BLaER1 treated with 17β-estradiol and CSF1 and Interleukin-3, amounts not matched to agents 10 nM and 100 nM (cell line): ENCODE measurements at regions not wholly inside any gene's neighbourhood (a gene's known extent, or its start where the extent isn't known, plus 50 kb on each side); places are given as distances from the start of the nearest gene placed in this dataset.

ENCODE experiments used
- H3K27ac ChIP-seq, 11 experiments: shearing (Covaris generic); formaldehyde crosslinking; 2 replicates each; pipeline ENCODE4 v1.8.1; 2022
- H3K27me3 ChIP-seq, 11 experiments: shearing (Covaris generic); formaldehyde crosslinking; 2 replicates each; pipeline ENCODE4 v1.8.1; 2022
- H3K36me3 ChIP-seq, 11 experiments: shearing (Covaris generic); formaldehyde crosslinking; 2 replicates each; pipeline ENCODE4 v1.8.1; 2022
- H3K4me1 ChIP-seq, 10 experiments: shearing (Covaris generic); formaldehyde crosslinking; 2 replicates each; pipeline ENCODE4 v1.8.1; 2022
- H3K4me2 ChIP-seq, 11 experiments: shearing (Covaris generic); formaldehyde crosslinking; 2 replicates each; pipeline ENCODE4 v1.8.1; 2022
- H3K4me3 ChIP-seq, 10 experiments: shearing (Covaris generic); formaldehyde crosslinking; 2 replicates each; pipeline ENCODE4 v1.8.1; 2022
- H3K9ac ChIP-seq, 11 experiments: shearing (Covaris generic); formaldehyde crosslinking; 2 replicates each; pipeline ENCODE4 v1.8.1; 2022
- H3K9me3 ChIP-seq, 11 experiments: shearing (Covaris generic); formaldehyde crosslinking; replicated peaks in 1 of 11; 2 replicates each; pipeline ENCODE4 v1.8.1; 2022
- H4K20me1 ChIP-seq, 11 experiments: shearing (Covaris generic); formaldehyde crosslinking; 2 replicates each; pipeline ENCODE4 v1.8.1; 2022
- Cebpa-rat ChIP-seq, 11 experiments: shearing (Covaris generic); IDR thresholded peaks; 2 replicates each; pipeline ENCODE4 v1.8.1; 2022

DNA sequence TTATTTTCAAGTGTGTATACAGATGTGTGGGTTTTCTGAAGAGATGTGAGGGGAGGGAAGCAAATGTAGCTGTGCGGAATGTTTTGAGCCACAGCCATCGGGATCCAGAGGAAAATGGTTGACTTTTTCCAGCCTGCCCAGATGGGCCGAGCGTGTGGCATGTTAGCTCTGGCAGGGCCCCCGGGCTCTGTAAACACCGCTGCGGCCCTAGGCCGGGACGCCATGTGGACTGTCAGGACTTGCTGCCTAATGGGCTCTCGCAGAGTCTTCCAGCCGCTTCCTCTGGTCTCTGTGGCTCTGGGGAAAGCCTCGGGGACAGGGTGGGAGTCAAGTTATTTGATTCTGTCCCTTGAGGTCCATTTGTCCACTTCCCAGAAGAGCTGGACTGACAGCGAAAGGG is 109.6 kb upstream of the PTCH1 start:
- Histone ChIP-seq H3K4me1 (peaks cover 13 to 38% (median 23%) of the 10 kb centered on the region in 10 experiments; a peak in 19 of 20 replicates), H3K9ac (no peak overlapping the region), H3K36me3 (no peaks in the 10 kb centered on the region), H3K27me3 (no peaks in the 10 kb centered on the region), H3K27ac (peak overlapping the region in 4 of 11 experiments; percentile 23 to 80 (median 58); a peak in 7 of 22 replicates), H3K4me3 (peak overlapping the region in 2 of 10 experiments; percentile 9 to 38; a peak in 2 of 20 replicates), H3K4me2 (peak overlapping the region; percentile 33 to 73 (median 50); a peak in 21 of 22 replicates), H4K20me1 (no peaks in the 10 kb centered on the region), H3K9me3 (peaks cover 15 to 51% (median 33%) of the 10 kb centered on the region in 11 experiments; a peak in 21 of 22 replicates)
- TF ChIP-seq Cebpa-rat (IDR thresholded peaks at IDR 0.05) = no peak

DNA sequence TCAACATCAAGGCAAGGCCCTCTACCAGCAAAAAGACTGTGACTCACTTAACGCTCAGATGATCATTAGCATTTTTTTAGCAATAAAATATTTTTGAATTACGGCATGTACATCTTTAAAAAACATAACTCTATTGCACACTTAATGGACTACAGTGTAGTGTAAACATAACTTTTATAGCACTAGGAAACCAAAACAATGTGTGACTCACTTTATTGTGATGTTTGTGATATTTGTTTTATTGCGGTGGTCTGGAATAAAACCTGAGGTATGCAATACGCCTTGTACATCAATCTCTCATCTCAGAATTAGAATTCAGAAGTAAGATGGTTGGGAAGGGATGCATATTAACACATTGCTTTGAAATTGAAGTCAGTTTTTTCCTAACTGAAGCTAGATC is 106.9 kb upstream of the PTCH1 start:
- Histone ChIP-seq H3K4me1 (peaks cover 21 to 42% (median 30%) of the 10 kb centered on the region in 10 experiments), H4K20me1 (no peaks in the 10 kb centered on the region), H3K4me2 (peak overlapping the region in 6 of 11 experiments; percentile 19 to 44 (median 35); a peak in 9 of 22 replicates), H3K36me3 (no peaks in the 10 kb centered on the region), H3K9ac (no peak overlapping the region), H3K4me3 (no peak overlapping the region), H3K27me3 (no peaks in the 10 kb centered on the region), H3K27ac (no peak overlapping the region), H3K9me3 (peaks cover 15 to 50% (median 32%) of the 10 kb centered on the region in 11 experiments; a peak in 21 of 22 replicates)
- no peak for TF ChIP-seq Cebpa-rat (IDR thresholded peaks at IDR 0.05)

DNA sequence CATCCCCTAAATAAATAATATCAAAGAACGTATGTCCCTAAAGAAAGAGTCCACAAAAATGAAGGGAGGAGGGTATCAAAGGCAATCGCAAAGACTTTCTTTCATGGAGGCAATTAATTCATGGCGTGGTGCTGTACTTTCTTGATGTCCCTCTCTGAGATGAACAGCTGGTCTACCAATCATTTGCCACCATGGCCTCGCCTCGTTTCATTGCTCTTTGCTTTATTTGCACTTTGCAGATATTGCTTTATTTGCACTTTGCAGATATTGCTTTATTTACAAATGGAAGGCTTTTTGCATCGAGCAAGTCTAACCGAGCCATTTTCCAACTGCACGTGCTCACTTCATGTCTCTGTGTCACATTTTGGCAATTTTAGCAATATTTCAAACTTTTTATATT is 104.0 kb upstream of the PTCH1 start:
- no peaks in the 10 kb centered on the region for H3K36me3 ChIP-seq
- no peak for TF ChIP-seq Cebpa-rat (IDR thresholded peaks at IDR 0.05)
- H3K4me3 ChIP-seq = no peak overlapping the region
- peaks cover 5 to 25% (median 13%) of the 10 kb centered on the region in 11 experiments; a peak in 16 of 22 replicates for H3K9me3 ChIP-seq
- no peaks in the 10 kb centered on the region for H4K20me1 ChIP-seq
- peaks cover 7 to 18% (median 15%) of the 10 kb centered on the region in 10 experiments; a peak in 18 of 20 replicates for H3K4me1 ChIP-seq
- H3K27ac ChIP-seq = no peak overlapping the region
- no peak overlapping the region for H3K9ac ChIP-seq
- H3K4me2 ChIP-seq = no peak overlapping the region
- no peaks in the 10 kb centered on the region for H3K27me3 ChIP-seq

DNA sequence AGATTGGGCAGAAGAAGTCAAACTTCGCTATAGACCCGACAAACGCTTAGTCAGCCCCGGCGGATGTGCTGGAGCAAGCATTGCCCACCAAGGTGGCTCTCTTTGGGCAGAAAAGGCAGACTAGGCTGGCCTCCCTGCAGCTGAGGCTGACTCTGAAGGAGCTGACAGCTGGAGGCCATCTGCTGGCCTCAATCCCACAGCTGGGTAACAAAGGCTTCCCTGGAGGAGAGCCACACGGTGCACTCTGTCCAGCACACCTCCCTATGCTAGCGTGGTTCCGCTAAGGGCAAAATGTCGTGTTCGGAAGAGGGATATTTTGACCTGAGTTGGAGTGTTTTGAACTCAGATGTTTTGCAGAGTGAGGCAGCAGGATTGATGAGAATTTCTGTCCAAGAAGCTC is 103.5 kb upstream of the PTCH1 start:
- H3K4me1 ChIP-seq = peaks cover 7 to 18% (median 15%) of the 10 kb centered on the region in 10 experiments; a peak in 18 of 20 replicates

DNA sequence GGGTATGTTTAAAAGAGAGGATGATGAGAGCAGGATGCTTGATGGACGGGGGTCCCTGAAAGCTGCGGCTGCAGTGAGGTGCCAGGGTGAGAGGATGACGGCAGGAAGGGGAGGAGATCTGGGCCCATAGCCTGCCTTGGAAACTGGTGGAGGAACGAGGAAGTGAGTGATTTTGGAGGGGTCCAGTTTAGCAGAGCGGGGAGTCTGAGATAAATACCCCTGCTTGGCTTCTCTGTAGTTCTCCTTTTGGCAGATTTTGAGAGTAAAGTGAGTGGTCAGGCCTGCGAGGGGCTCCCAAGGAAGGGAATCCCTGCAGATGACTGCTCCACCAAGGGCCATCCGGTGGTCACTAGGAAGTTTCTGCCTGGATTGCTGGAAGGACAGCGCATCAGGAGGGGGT is 98.5 kb upstream of the PTCH1 start:
- Histone ChIP-seq H4K20me1 (no peaks in the 10 kb centered on the region), H3K27ac (no peak overlapping the region), H3K4me1 (peaks cover 0 to 9% (median 7%) of the 10 kb centered on the region in 10 experiments; a peak in 15 of 20 replicates), H3K9me3 (peaks cover 9 to 18% (median 12%) of the 10 kb centered on the region in 11 experiments; a peak in 19 of 22 replicates), H3K36me3 (no peaks in the 10 kb centered on the region), H3K4me3 (no peak overlapping the region), H3K9ac (no peak overlapping the region), H3K4me2 (no peak overlapping the region), H3K27me3 (no peaks in the 10 kb centered on the region)
- TF ChIP-seq Cebpa-rat (IDR thresholded peaks at IDR 0.05) = no peak

More for the DNA sequence above, 103.5 kb upstream of the PTCH1 start:
- no peak for TF ChIP-seq Cebpa-rat (IDR thresholded peaks at IDR 0.05)
- H3K27me3 ChIP-seq = no peaks in the 10 kb centered on the region
- no peak overlapping the region for H3K4me2 ChIP-seq
- H3K9me3 ChIP-seq = peaks cover under 1 to 21% (median 11%) of the 10 kb centered on the region in 11 experiments; a peak in 13 of 22 replicates
- no peaks in the 10 kb centered on the region for H3K36me3 ChIP-seq
- H3K9ac ChIP-seq = no peak overlapping the region
- no peak overlapping the region for H3K27ac ChIP-seq
- H3K4me3 ChIP-seq = no peak overlapping the region
- no peaks in the 10 kb centered on the region for H4K20me1 ChIP-seq

DNA sequence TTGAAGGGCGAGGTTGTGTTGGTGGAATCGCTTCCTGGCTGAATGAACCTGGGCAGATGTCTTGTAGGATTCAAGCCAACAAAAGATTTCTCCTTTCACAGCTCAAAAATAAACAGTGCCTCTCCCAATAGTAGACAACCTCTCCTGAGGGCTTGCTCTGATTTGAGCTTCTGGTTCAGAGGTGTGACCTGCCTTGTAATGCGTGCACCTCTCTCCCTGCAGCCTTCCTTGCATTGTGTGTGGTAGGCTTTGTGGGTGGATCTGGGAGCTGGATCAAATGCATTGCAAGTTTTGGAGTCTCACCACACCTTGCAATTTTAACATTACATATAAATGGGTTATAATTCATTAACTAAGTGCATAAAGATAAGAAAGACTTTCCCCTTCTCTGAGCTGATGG is 96.9 kb upstream of the PTCH1 start:
- H3K4me3 ChIP-seq = no peak overlapping the region
- no peaks in the 10 kb centered on the region for H3K27me3 ChIP-seq
- no peaks in the 10 kb centered on the region for H3K36me3 ChIP-seq
- H3K4me2 ChIP-seq = no peak overlapping the region
- H3K4me1 ChIP-seq = no peaks in the 10 kb centered on the region
- no peak overlapping the region for H3K9ac ChIP-seq
- TF ChIP-seq Cebpa-rat (IDR thresholded peaks at IDR 0.05) = no peak
- no peaks in the 10 kb centered on the region for H4K20me1 ChIP-seq
- H3K9me3 ChIP-seq = peaks cover 9 to 18% (median 12%) of the 10 kb centered on the region in 11 experiments; a peak in 19 of 22 replicates
- H3K27ac ChIP-seq = no peak overlapping the region

DNA sequence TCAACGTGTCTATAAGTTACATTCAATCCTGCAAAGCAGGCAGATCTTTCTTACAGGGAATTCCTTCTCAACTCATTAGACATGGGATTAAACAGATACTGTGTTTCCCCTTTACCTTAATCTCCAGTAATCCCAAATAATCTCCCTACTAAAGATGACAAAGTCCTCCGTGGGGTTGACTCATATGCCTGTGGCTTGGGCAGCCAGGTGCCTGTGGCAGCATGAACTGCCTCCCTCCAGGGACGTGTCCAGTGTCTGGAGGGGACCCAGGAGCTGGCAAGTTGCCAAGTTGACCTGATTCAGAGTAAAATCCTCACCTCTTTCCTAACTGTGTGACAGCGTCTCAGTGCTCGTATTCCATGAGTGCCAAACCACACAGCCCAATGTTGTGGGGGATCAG is 94.6 kb upstream of the PTCH1 start:
- no peak for TF ChIP-seq Cebpa-rat (IDR thresholded peaks at IDR 0.05)
- H3K4me2 ChIP-seq = no peak overlapping the region
- H3K27ac ChIP-seq = no peak overlapping the region
- no peaks in the 10 kb centered on the region for H3K27me3 ChIP-seq
- H4K20me1 ChIP-seq = no peaks in the 10 kb centered on the region
- no peaks in the 10 kb centered on the region for H3K4me1 ChIP-seq
- no peak overlapping the region for H3K9ac ChIP-seq
- H3K9me3 ChIP-seq = peaks cover 9 to 18% (median 12%) of the 10 kb centered on the region in 11 experiments; a peak in 19 of 22 replicates
- H3K36me3 ChIP-seq = no peaks in the 10 kb centered on the region
- no peak overlapping the region for H3K4me3 ChIP-seq

DNA sequence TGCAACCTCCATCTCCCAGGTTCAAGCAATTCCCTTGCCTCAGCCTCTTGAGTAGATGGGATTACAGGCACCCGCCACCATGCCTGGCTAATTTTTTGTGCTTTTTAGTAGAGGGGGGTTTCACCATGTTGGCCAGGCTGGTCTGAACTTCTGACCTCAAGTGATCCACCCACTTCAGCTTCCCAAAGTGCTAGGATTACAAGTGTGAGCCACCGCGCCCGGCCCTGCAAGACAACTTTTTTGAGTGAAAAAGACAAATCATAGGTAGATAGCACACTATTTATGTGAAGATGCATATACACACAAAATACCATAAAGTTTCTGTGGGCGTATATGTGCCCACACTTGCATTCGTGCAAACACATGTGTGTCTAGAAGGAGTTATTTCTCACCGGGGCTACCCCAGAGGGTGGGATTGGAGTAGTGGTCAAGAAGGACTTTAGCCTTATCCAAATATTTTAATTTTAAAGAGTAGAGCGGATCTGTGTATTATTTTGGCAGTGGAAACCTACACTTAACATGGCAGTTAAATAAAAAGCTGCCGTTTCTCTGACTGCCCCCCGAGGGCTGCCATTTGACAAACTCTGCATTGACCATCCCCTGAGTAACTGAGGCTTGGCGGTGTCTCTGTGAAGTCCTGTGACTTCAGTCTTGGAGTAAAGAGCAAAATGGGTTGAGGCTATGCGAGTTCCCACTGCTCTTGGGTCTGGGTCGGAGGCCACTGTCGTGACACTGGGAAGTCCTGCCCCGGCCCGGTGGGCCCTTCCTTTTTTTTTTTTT is 93.4 kb upstream of the PTCH1 start:
- no peak overlapping the region for H3K4me2 ChIP-seq
- H3K36me3 ChIP-seq = no peaks in the 10 kb centered on the region
- no peaks in the 10 kb centered on the region for H3K4me1 ChIP-seq
- H4K20me1 ChIP-seq = no peaks in the 10 kb centered on the region
- no peak overlapping the region for H3K9ac ChIP-seq
- H3K4me3 ChIP-seq = no peak overlapping the region
- no peak for TF ChIP-seq Cebpa-rat (IDR thresholded peaks at IDR 0.05)
- no peak overlapping the region for H3K27ac ChIP-seq
- no peaks in the 10 kb centered on the region for H3K27me3 ChIP-seq
- H3K9me3 ChIP-seq = peaks cover 9 to 18% (median 12%) of the 10 kb centered on the region in 11 experiments; a peak in 19 of 22 replicates

DNA sequence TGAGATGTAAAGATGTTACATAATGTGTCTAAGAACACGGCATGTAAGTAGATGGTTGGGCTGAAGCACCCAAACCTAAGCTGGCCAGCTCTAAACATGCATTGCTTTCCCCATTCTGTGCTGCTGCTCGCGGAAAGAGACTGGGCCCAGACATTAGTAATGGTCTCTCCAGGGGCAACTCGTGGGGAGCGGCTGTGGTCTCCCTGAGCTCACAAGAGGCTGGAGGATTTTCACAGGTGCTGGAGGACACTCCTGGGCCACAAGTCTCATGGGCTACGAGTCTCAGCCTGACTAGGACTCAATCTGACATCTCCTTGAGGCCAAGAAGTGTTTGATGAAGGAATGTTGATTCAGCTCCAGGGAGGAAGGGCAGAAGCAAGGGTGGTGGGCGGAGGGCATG is 92.7 kb upstream of the PTCH1 start:
- Histone ChIP-seq H3K27me3 (no peaks in the 10 kb centered on the region), H3K9me3 (peaks cover 9 to 18% (median 11%) of the 10 kb centered on the region in 11 experiments; a peak in 19 of 22 replicates), H3K36me3 (no peaks in the 10 kb centered on the region), H3K9ac (no peak overlapping the region), H3K4me3 (no peak overlapping the region), H4K20me1 (no peaks in the 10 kb centered on the region), H3K4me1 (no peaks in the 10 kb centered on the region), H3K4me2 (no peak overlapping the region), H3K27ac (no peak overlapping the region)
- no peak for TF ChIP-seq Cebpa-rat (IDR thresholded peaks at IDR 0.05)
